GM21447 (cell line): ENCODE measurements at regions not wholly inside any gene's neighbourhood (a gene's known extent, or its start where the extent isn't known, plus 50 kb on each side); places are given as distances from the start of the nearest gene placed in this dataset.
"Not testable (repeated sequence)": the region's sequence is repeated elsewhere in the genome, so short reads cannot be mapped to it uniquely, and the experiment has no call there.

Source experiments
- ATAC-seq: cut with Tn5 transposase; IDR thresholded peaks from one replicate; pipeline ENCODE4 v1.9.1; 2021; ENCODE audit not compliant: unreplicated experiment

GRCh38 chr5:119694284-119694683, 64.9 kb downstream of the FAM170A start:
- no peak for ATAC-seq

- no peak for ATAC-seq
Measured at GRCh38 chr5:119706049-119706448, 76.7 kb downstream of the FAM170A start.

- no peak for ATAC-seq
Measured at GRCh38 chr5:119708076-119708790, 78.9 kb downstream of the FAM170A start.

GRCh38 chr5:119721775-119722174, 92.4 kb downstream of the FAM170A start:
- ATAC-seq, result no peak

GRCh38 chr5:119725291-119725690, 95.9 kb downstream of the FAM170A start:
- ATAC-seq, result not testable (repeated sequence)

GRCh38 chr5:119726544-119726943, 97.2 kb downstream of the FAM170A start:
- no peak for ATAC-seq

GRCh38 chr5:119740225-119740624, 110.9 kb downstream of the FAM170A start:
- ATAC-seq, result no peak

GRCh38 chr5:119741691-119742090, 112.3 kb downstream of the FAM170A start:
- ATAC-seq, result no peak

DNA sequence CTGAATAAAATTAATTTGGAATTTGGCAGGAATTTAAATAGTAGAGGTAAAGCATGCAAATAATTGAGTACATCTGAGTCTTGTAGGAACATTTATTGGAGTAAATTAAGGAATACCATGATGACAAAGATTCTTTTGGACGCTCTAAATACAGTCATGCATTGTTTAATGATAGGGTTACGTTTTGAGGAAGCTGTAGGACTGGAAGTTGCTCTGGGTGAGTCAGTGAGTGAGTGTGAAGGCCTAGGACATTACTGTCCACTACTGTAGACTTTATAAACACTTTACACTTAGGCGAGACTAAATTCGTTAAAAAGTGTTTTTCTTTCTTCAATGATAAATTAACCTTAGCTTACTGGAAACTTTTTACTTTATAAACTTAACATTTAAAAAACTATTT, 113.0 kb downstream of the FAM170A start:
- no peak for ATAC-seq

GRCh38 chr5:119743927-119744326, 114.6 kb downstream of the FAM170A start:
- ATAC-seq, result peak; percentile 93

- no peak for ATAC-seq
Measured at GRCh38 chr5:119745976-119746375, 116.6 kb downstream of the FAM170A start.

- ATAC-seq, result no peak
Measured at GRCh38 chr5:119746984-119747383, 117.6 kb downstream of the FAM170A start.

DNA sequence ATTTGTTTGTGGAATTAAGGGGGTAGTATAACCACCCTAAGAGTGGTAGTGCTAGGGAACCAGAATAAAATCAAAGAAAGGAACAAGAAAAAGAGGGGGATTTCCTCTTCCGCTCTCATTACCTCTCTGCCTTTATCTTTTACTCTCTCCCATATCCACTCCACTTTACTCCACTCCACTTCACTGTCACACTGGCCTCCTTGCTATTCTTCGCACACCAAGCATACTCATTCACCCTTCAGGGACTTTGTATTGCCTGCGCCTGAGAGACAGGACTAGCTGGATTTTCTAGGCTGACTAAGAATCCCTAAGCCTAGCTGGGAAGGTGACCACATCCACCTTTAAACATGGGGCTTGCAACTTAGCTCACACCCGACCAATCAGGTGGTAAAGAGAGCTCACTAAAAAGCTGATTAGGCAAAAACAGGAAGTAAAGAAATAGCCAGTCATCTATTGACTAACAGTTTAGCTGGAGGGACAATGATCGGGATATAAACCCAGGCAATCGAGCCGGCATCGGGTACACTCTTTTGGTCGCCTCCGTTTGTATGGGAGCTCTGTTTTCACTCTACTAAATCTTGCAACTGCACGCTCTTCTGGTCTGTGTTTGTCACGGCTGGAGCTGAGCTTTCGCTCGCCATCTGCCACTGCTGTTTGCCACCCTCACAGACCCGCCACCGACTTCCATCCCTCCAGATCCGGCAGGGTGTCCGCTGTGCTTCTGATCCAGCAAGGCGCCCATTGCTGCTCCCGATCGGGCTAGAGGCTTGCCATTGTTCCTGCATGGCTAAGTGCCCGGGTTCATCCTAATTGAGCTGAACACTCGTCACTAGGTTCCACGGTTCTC, 121.8 kb downstream of the FAM170A start:
- ATAC-seq, result no peak

- no peak for ATAC-seq
Measured at GRCh38 chr5:119751734-119752094, 122.4 kb downstream of the FAM170A start.

- ATAC-seq, result no peak
Measured at GRCh38 chr5:119752921-119753886, 123.8 kb downstream of the FAM170A start.

DNA sequence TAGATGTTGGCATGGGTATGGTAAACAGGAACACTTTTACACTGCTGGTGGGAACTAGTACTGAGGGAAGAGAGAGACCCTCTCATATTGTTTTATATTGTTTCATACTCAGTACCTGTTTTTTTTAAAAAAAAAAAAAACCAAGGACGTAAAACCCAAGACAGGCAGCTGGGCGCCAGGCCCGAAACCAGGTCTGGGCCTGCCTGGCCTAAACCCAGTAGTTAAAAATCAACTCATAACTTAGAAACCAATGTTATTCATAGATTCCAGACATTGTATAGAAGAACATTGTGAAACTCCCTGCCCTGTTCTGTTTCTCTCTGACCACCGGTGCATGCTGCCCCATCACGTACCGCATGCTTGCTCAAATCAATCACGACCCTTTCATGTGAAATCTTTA, 125.5 kb downstream of the FAM170A start:
- not testable (repeated sequence) for ATAC-seq

- ATAC-seq, result no peak
Measured at GRCh38 chr5:119757276-119757675, 127.9 kb downstream of the FAM170A start.

- not testable (repeated sequence) for ATAC-seq
Measured at GRCh38 chr5:119769695-119770693, 140.6 kb downstream of the FAM170A start.

GRCh38 chr5:119780145-119780544, 150.8 kb downstream of the FAM170A start:
- ATAC-seq, result not testable (repeated sequence)

- no peak for ATAC-seq
Measured at GRCh38 chr5:119785057-119785456, 155.7 kb downstream of the FAM170A start.
